ENCODE measurements at regions not wholly inside any gene's neighbourhood (a gene's known extent, or its start where the extent isn't known, plus 50 kb on each side); places are given as distances from the start of the nearest gene placed in this dataset.

DNA sequence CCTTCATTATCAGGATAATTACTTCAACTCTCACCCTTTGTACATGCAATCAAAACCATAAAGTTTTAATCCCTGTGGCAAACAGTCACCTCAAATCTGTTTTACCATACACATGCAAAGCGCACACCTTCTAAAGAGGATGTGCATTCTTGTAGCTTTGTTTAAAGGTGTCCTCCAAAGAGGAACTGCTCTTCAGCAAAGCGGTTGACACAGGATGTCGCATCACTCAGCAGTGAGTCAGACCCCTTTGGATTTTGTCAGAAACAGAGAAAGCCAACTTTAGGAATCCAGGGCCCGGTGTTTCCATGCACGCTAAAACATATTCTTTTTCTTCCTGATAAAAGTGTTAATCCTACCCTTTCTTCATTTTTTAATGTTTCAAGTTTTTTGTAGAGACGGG is 268.3 kb upstream of the ARID1B start:
- Histone ChIP-seq H3K4me3 (no peak overlapping the region), H3K9me3 (no peaks in the 10 kb centered on the region), H3K27me3 (no peaks in the 10 kb centered on the region), H3K4me1 (no peaks in the 10 kb centered on the region), H3K27ac (no peak overlapping the region), H3K36me3 (no peaks in the 10 kb centered on the region)
- no peak for DNase-seq (ENCODE audit: low spot score in 2 of 2)
- WGBS = 85% methylated on average over 6 of the region's 6 CpGs
- no peak for TF ChIP-seq EP300 (IDR thresholded peaks at IDR 0.05)
- TF ChIP-seq POLR2AphosphoS5 (IDR thresholded peaks at IDR 0.05) = no peak
- TF ChIP-seq POLR2A (IDR thresholded peaks at IDR 0.05) = no peak
- TF ChIP-seq, protein P1, sequence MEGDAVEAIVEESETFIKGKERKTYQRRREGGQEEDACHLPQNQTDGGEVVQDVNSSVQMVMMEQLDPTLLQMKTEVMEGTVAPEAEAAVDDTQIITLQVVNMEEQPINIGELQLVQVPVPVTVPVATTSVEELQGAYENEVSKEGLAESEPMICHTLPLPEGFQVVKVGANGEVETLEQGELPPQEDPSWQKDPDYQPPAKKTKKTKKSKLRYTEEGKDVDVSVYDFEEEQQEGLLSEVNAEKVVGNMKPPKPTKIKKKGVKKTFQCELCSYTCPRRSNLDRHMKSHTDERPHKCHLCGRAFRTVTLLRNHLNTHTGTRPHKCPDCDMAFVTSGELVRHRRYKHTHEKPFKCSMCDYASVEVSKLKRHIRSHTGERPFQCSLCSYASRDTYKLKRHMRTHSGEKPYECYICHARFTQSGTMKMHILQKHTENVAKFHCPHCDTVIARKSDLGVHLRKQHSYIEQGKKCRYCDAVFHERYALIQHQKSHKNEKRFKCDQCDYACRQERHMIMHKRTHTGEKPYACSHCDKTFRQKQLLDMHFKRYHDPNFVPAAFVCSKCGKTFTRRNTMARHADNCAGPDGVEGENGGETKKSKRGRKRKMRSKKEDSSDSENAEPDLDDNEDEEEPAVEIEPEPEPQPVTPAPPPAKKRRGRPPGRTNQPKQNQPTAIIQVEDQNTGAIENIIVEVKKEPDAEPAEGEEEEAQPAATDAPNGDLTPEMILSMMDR (IDR thresholded peaks at IDR 0.05) = no peak

DNA sequence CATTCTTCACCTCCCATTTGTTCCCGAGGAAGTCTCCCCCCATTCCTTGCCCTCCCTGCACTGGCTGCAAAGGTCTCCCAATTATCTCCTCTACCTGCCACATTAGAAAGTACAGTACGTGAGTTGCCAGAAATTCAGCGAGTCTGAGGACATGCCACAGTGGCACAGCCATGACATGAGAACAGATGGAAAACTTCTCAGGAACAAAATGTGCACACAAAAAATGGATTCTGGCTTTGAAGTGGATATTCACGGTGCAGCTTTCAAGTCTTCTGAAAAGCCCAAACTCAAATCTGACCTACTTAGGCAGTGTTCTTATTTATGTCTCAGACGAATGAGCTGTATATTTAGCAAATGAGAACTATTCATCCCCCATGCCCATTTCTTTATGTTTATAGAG is 269.1 kb upstream of the ARID1B start:
- no peak overlapping the region for H3K4me3 ChIP-seq
- H3K9me3 ChIP-seq = no peaks in the 10 kb centered on the region
- 70% methylated on average over 5 of the region's 5 CpGs for WGBS
- no peaks in the 10 kb centered on the region for H3K36me3 ChIP-seq
- H3K27me3 ChIP-seq = no peaks in the 10 kb centered on the region
- H3K27ac ChIP-seq = no peak overlapping the region
- no peak for DNase-seq (ENCODE audit: low spot score in 2 of 2)
- H3K4me1 ChIP-seq = no peaks in the 10 kb centered on the region
- TF ChIP-seq POLR2A (IDR thresholded peaks at IDR 0.05) = no peak
- no peak for TF ChIP-seq EP300 (IDR thresholded peaks at IDR 0.05)
- TF ChIP-seq, protein P1 (IDR thresholded peaks at IDR 0.05) = no peak
- TF ChIP-seq POLR2AphosphoS5 (IDR thresholded peaks at IDR 0.05) = no peak

DNA sequence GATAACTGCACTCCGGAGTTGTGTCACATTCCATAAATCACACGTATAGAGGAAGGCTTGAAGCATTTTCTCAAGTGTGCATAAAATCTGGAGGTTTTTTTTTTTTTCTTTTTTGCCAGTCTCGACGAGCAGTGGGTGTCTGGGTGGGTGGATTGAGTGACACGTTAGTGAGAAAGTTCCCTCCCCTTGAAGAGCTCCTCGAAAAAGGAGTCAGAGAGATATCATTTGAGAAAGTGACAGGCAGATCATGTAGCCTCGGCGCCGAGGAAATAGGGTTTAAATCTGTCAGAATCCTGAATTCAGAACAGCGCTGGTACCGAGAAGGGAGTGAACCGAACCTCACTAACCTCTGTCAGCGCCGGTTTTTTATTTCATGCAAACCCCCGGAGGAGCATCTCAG is 269.5 kb upstream of the ARID1B start:
- WGBS = 70% methylated on average over 15 of the region's 15 CpGs
- H3K36me3 ChIP-seq = no peaks in the 10 kb centered on the region
- no peaks in the 10 kb centered on the region for H3K9me3 ChIP-seq
- TF ChIP-seq EP300 (IDR thresholded peaks at IDR 0.05) (no peak), POLR2AphosphoS5 (IDR thresholded peaks at IDR 0.05) (no peak), POLR2A (IDR thresholded peaks at IDR 0.05) (no peak)
- TF ChIP-seq, protein P1 (IDR thresholded peaks at IDR 0.05) = no peak
- DNase-seq (ENCODE audit: low spot score in 2 of 2) = no peak
- no peaks in the 10 kb centered on the region for H3K27me3 ChIP-seq
- no peak overlapping the region for H3K4me3 ChIP-seq
- no peak overlapping the region for H3K27ac ChIP-seq
- H3K4me1 ChIP-seq = no peaks in the 10 kb centered on the region

DNA sequence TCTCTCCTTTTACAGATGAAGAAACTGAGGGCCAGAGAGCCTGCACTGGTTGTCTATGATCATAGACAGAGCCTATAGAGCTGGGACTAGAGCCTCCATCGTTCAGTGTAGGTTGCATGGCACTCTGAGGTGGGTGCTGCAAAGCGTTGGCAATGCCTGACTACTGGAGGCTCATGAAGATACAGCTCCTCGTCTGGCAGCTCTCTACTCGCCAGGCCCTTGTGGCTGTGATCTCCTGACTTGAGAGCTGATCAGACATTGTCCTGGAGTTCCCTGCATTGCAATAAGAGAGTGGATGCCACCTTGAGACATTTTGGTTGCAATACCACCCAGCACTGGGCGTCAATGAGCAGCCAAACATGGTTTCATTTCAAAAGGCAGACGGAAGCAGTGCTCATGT is 270.1 kb upstream of the ARID1B start:
- no peaks in the 10 kb centered on the region for H3K27me3 ChIP-seq
- no peak for DNase-seq (ENCODE audit: low spot score in 2 of 2)
- WGBS = 70% methylated on average over 3 of the region's 6 CpGs
- no peak overlapping the region for H3K4me3 ChIP-seq
- H3K9me3 ChIP-seq = no peaks in the 10 kb centered on the region
- H3K27ac ChIP-seq = no peak overlapping the region
- H3K36me3 ChIP-seq = no peaks in the 10 kb centered on the region
- TF ChIP-seq EP300 (IDR thresholded peaks at IDR 0.05) (no peak), POLR2AphosphoS5 (IDR thresholded peaks at IDR 0.05) (no peak), POLR2A (IDR thresholded peaks at IDR 0.05) (no peak)
- TF ChIP-seq, protein P1 (IDR thresholded peaks at IDR 0.05) = no peak
- H3K4me1 ChIP-seq = no peaks in the 10 kb centered on the region

DNA sequence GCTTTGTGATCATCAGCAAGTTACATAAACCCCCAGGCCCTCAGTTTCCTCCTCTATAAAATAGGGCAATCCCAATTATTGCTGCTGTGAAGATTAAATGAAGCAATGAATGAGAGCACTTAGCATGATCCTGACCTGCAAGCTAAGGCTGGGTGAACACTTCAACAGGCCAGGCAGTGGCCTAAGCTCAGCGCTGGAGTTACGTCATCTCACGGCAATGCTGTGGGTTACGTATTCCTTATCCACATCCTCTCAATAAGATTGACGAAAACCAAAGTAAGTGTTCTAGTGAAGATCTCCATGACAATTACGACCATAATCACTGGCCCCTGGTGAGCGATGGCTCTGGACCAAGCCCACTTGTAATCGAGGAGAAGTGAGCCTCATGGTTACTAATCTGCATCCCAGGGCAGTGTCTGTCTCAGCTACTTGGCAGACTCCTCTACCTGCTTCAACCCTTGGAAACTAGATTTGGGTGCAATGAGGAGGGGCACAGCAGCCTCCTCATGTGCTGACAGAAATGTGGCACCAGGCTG is 274.1 kb upstream of the ARID1B start:
- no peak for DNase-seq (ENCODE audit: low spot score in 2 of 2)
- WGBS = 89% methylated on average over 8 of the region's 8 CpGs

More for the DNA sequence above, 274.1 kb upstream of the ARID1B start:
- no peak overlapping the region for H3K4me3 ChIP-seq
- no peaks in the 10 kb centered on the region for H3K9me3 ChIP-seq
- no peak overlapping the region for H3K27ac ChIP-seq
- TF ChIP-seq, protein P1 (IDR thresholded peaks at IDR 0.05) = no peak
- no peak for TF ChIP-seq POLR2A (IDR thresholded peaks at IDR 0.05)
- TF ChIP-seq POLR2AphosphoS5 (IDR thresholded peaks at IDR 0.05) = no peak
- no peak for TF ChIP-seq EP300 (IDR thresholded peaks at IDR 0.05)
- no peaks in the 10 kb centered on the region for H3K27me3 ChIP-seq
- H3K4me1 ChIP-seq = no peaks in the 10 kb centered on the region
- no peaks in the 10 kb centered on the region for H3K36me3 ChIP-seq

Data from suprapubic skin (tissue), 4 donors.